22Rv1 (cell line): ENCODE measurements at regions not wholly inside any gene's neighbourhood (a gene's known extent, or its start where the extent isn't known, plus 50 kb on each side); places are given as distances from the start of the nearest gene placed in this dataset.

Source experiments
- CTCF ChIP-seq: fragments of 450-650 bp; IDR thresholded peaks from 2 replicates; pipeline ENCODE4 v1.5.1; 2017; ENCODE audit warnings: mild to moderate bottlenecking
- ZFX ChIP-seq: fragments of 450-650 bp; IDR thresholded peaks from 2 replicates; pipeline ENCODE4 v1.6.1; 2017; ENCODE audit warnings: antibody characterized with exemption, borderline replicate concordance

GRCh38 chr5:155140646-155141045 is 127.1 kb downstream of the KIF4B start:
- TF ChIP-seq CTCF, result no peak
- TF ChIP-seq ZFX, result no peak
